ENCODE measurements at regions not wholly inside any gene's neighbourhood (a gene's known extent, or its start where the extent isn't known, plus 50 kb on each side); places are given as distances from the start of the nearest gene placed in this dataset.

DNA sequence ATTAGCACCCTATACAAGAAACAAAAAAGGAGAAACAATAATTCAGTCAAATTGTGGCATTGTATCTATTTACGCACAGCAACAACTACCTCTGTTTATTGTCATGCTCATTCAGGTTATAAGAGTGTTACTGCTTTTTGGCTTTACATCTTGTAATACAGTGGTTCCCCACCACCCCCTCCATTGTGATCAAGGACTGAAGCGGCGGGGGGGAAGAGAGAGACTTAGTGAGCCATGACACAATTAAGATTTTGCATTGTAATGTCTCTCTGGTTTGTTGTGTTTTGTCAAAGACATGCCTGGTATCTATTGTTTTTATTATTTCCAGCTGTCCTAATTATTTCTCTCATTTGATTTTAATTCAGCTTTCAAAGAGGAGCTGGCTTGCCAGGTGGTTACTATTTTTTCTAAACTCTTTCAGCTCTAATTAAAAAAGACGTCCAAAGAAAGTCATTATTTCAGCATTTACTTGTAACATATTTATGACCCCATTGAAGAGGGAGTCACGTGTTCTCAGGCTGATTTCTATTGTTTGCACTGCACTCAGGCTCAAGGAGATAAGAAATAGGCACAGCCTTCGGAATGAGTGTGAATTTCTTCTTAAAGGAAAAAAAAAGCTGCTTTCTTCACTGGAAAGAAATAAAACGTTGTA lies 234.4 kb upstream of the TBL1XR1 start:
- TF ChIP-seq POLR2A (IDR thresholded peaks at IDR 0.05; ENCODE audit: low read depth, low read length) (no peak), POLR2AphosphoS5 (IDR thresholded peaks at IDR 0.05; ENCODE audit: low read depth, low read length) (no peak), TAF1 (IDR thresholded peaks at IDR 0.05; ENCODE audit: borderline replicate concordance, low read depth, low read length) (no peak)
